Activated CD4-positive, CD25-positive, alpha-beta regulatory T cell treated with anti-CD3 and anti-CD28 coated beads, Interleukin-2, amount 50 U/mL, for 72 hours (primary cell): ENCODE measurements at regions not wholly inside any gene's neighbourhood (a gene's known extent, or its start where the extent isn't known, plus 50 kb on each side); places are given as distances from the start of the nearest gene placed in this dataset.

Experiments
- DNase-seq: peaks from one replicate; pipeline ENCODE4 v3.0.0; 2021

DNA sequence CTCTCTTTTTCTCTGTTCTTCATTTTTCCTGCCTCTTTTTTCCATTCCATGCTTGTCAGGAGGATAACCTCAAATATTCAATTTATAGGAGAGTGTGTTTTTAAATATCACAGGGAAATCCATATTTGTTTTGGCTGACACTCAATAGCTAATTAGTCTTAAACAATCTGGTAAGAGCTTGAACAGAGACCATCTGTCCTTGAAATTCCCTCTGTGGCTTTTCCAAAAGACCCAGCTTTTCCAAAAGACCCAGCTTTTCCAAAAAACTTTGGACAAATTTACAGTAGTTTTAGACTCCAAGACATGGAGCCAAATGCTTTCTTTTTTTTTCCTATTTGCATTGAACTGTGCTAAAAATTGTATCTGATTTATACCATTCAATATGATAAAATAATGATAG lies 127.4 kb upstream of the FAM83B start:
- no peak for DNase-seq

- DNase-seq: no peak
Measured at GRCh38 chr6:54719633-54720032, 126.9 kb upstream of the FAM83B start.

DNA sequence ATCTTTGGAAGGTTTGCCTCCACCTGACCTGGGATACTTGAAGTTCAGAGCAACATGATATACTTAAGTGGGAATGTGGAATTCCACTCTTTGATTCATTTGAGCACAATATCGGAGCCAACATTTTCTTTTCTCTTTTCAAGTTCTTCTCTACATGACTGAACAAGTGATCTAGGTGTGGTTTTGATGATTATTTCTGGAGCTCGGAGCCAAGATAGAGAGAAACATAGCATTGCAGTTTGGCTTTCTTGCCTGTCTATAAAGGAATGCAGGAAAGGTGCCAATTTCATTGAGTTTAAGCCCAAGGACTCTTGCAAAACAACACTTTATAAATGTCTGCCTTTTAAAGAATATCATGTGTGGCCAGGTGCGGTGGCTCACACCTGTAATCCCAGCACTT lies 124.2 kb upstream of the FAM83B start:
- no peak for DNase-seq

DNA sequence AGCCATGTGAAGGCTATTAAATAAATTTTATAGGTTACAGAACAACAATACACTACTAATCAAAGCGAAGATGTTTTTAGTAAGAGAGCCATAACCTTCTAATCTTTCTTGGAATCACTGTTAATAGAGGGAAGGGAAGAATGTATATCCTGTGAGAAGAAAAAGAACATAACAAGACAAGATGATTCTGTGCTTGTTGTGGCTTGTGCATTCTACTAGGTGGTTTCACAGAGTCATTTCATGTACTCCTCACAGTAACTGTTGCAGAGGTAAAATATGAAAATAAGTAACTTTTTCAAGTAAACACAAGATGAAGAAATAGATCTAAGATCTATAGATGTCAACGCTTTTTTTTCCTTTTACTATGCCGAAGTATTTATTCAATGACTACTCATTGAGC lies 116.9 kb upstream of the FAM83B start:
- no peak for DNase-seq

GRCh38 chr6:54730767-54731630 lies 115.6 kb upstream of the FAM83B start:
- no peak for DNase-seq

DNA sequence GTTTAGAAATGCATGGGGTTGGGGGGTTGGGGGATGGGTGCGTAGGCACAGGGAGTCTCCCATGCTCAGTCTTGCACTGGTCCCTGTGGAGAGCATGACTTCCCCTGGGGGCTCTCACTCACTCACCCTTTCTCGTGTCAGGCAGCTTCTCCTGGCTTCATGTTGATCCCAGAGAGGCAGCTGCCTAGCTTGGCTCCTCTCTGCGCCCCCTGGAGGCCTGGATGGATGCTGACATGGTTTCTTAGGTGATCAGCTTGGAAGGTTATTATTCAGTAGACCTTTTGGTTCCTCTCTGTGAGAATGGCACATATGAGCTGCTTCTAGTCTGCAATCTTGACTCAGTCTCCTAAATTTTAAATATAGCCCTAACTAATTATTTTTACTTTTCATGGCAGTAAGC lies 109.3 kb upstream of the FAM83B start:
- no peak for DNase-seq

DNA sequence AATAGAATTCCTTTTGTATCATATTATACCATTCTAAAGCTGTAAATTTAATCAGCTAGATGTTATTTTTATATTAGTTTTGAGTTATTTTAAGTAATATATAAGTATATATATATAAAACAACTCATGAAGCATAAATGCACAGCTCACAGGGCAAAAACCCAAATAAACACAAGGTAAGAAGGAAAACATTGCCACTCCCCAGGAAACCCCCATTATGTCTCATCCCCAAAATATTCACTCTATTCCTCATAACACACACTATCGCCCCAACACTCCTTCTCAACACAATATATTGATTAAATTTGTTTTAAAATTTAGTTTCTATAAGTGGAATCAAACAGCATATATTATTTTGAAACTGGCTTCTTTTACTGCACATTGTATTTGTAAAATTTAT lies 98.6 kb upstream of the FAM83B start:
- DNase-seq: no peak

- DNase-seq: no peak
Measured at GRCh38 chr6:54754406-54754805, 92.2 kb upstream of the FAM83B start.

GRCh38 chr6:54758340-54758739 lies 88.2 kb upstream of the FAM83B start:
- no peak for DNase-seq

DNA sequence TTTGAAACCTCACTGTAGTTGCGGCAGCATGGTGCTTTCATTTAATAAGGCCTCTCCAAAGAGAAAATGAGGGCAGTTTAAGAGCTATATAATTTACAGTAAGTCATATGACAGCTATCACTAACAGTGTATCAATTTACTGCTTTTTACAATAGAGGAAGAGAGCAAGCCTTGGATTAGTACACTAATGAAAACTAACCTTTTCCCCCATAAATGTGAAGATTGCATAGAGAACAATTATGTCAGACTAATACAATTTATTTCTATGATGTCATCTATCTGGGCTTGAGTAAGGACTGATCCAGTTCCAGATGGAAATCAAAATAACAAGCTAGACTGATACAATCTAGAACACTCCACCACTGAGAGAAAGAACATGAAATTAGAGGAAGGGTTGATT lies 78.1 kb upstream of the FAM83B start:
- no peak for DNase-seq

DNA sequence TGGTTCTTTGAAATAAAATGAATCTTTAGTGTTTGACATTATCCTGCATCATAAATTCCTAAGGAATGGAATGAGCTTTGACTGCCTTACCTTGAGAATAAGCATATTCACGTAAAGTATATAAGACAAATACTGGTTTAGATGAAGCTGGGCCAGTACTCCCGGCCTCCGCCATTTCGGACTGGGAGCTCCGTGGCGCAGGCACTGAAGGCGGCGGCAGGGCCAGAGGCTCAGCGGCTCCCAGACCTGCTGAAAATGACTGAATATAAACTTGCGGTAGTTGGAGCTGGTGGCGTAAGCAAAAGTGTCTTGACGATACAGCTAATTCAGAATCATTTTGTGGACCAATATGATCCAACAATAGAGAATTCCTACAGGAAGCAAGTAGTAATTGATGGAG lies 76.2 kb upstream of the FAM83B start:
- DNase-seq: no peak

DNA sequence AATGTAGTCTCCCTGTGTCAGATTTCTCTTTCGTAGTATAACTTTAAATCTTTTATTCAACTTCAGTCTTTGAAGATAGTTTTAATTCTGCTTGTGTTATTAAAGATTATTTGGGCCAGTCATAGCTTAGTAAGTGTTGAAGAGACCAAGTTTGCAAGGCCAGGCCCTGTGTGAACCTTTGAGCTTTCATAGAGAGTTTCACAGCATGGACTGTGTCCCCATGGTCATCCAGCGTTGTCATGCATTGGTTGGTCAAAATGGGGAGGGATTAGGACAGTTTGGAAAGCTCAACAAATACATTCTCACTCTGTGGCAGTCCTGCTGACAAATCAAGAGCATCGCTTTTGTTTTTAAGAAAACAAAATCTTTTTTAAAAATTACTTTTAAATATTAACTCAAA lies 74.6 kb upstream of the FAM83B start:
- no peak for DNase-seq

DNA sequence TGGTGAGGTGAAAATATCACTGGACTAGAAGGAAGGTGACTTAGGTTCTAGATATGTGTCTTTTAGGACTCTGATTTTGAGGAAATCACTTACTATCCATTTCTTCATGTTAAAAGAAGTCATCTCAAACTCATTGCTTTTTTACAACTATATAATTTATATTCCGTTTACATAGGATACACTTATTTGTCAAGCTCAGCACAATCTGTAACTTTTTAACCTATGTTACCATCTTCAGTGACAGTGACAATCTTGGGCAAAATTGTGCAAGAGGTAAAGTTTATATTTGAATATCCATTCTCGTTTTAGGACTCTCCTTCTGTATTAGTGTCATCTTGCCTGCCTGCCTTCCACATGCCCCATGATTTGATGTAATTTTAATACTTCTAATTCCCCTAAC lies 74.0 kb upstream of the FAM83B start:
- DNase-seq: no peak

GRCh38 chr6:54775576-54775975 lies 71.0 kb upstream of the FAM83B start:
- DNase-seq: no peak

DNA sequence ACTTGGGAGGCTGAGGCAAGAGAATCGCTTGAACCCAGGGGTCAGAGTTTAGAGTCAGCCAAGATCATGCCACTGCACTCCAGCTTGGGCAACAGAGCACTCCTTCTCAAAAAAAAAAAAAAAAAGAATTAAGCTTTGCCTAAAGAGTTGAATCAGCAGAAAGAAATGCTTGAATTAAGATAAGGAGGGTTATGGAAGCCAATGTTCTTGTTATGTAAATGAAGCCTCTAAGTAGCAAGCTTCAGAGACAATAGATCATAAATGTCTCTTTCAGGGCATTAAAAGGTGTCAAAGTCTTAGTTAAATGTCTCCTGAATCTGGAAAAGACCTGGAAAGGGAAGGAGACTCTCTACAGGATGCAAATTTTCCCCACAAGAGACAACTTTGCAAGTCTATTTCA lies 69.7 kb upstream of the FAM83B start:
- DNase-seq: no peak

DNA sequence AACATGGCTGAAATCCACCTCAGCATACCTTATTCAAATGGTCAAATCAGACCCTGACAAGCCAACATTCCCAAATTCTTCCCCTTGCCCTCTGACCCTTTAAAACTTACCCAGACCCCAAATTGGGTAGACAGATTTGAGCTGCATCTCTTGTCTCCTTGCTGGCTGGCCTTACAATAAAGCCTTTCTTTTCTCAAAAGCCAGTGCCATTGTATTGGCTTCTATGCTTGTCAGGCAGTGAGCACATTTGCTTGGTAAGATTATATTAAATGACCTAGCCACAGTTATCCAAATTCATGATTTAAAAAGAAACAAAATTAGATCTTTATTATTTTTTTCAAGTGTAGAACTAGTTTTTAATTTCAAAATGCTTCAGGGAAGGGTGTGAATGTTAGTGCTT lies 67.8 kb upstream of the FAM83B start:
- DNase-seq: no peak

DNA sequence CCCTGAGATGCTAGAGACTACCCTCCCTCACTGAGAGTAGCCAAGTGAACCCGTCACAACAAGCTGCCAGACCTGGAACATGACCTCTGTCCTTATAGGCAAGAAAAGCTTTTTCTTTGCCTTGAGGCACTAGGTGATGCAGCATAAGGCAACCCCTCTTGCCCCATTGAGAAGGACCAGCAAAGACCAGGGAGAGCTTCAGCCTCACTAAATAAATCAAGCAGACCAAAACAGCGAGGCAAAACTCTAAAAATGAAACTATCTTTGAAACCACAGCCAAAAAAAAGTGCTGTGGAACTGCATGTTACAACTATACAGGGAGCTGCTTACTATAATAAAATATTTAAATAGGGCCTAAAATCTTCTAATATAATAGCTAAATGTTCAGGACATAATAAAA lies 62.6 kb upstream of the FAM83B start:
- DNase-seq: no peak

DNA sequence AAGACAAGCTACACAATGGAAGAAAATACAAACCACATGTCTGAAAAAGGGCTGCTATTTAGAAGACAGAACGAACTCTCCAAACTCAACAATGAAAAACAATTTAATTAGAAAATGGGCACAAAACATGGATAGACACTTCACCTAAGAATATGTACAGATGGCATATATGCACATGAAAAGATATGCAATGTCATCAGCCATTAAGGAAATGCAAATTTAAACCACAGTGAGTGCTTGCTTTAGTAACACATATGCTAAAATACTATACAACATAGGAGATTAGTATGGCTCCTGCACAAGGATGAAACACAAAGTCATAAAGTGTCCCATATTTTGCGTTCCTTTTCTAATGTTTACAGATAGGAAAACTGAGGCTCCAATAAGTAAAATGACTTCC lies 60.4 kb upstream of the FAM83B start:
- no peak for DNase-seq

- no peak for DNase-seq
Measured at GRCh38 chr6:54787825-54788224, 58.7 kb upstream of the FAM83B start.
